ENCODE measurements at regions not wholly inside any gene's neighbourhood (a gene's known extent, or its start where the extent isn't known, plus 50 kb on each side); places are given as distances from the start of the nearest gene placed in this dataset.
A peak's percentile ranks its signal among the peaks of the same experiment; 100 is the strongest.

- DNase-seq = no peak
Observed at GRCh38 chr1:216953495-216953894, 230.3 kb upstream of the ESRRG start.

- no peak for DNase-seq
Observed at GRCh38 chr1:216952864-216953263, 229.6 kb upstream of the ESRRG start.

GRCh38 chr1:216945538-216946080 lies 222.4 kb upstream of the ESRRG start:
- DNase-seq = peak; percentile 20

GRCh38 chr1:216944864-216945510 lies 221.8 kb upstream of the ESRRG start:
- peak; percentile 60 for DNase-seq

GRCh38 chr1:216937491-216937890 lies 214.3 kb upstream of the ESRRG start:
- no peak for DNase-seq

- DNase-seq = no peak
Observed at GRCh38 chr1:216936779-216937178, 213.6 kb upstream of the ESRRG start.

GRCh38 chr1:216935901-216936300 lies 212.7 kb upstream of the ESRRG start:
- no peak for DNase-seq

GRCh38 chr1:216932424-216932823 lies 209.2 kb upstream of the ESRRG start:
- DNase-seq = no peak

GRCh38 chr1:216929870-216930582 lies 206.8 kb upstream of the ESRRG start:
- DNase-seq = no peak

GRCh38 chr1:216927633-216928032 lies 204.4 kb upstream of the ESRRG start:
- no peak for DNase-seq

GRCh38 chr1:216926720-216927510 lies 203.7 kb upstream of the ESRRG start:
- DNase-seq = peak; percentile 42

- DNase-seq = no peak
Observed at GRCh38 chr1:216925962-216926625, 202.9 kb upstream of the ESRRG start.

- DNase-seq = no peak
Observed at GRCh38 chr1:216924732-216925131, 201.5 kb upstream of the ESRRG start.

GRCh38 chr1:216923601-216924000 lies 200.4 kb upstream of the ESRRG start:
- no peak for DNase-seq

GRCh38 chr1:216922406-216922805 lies 199.2 kb upstream of the ESRRG start:
- no peak for DNase-seq

- no peak for DNase-seq
Observed at GRCh38 chr1:216921866-216922265, 198.6 kb upstream of the ESRRG start.

- no peak for DNase-seq
Observed at GRCh38 chr1:216919060-216919970, 196.1 kb upstream of the ESRRG start.

- no peak for DNase-seq
Observed at GRCh38 chr1:216916890-216917438, 193.7 kb upstream of the ESRRG start.

- no peak for DNase-seq
Observed at GRCh38 chr1:216914974-216915373, 191.7 kb upstream of the ESRRG start.

- no peak for DNase-seq
Observed at GRCh38 chr1:216913976-216914375, 190.7 kb upstream of the ESRRG start.

- peak; percentile 69 for DNase-seq
Observed at GRCh38 chr1:216910081-216910840, 187.0 kb upstream of the ESRRG start.
